ENCODE measurements at regions not wholly inside any gene's neighbourhood (a gene's known extent, or its start where the extent isn't known, plus 50 kb on each side); places are given as distances from the start of the nearest gene placed in this dataset.

DNA sequence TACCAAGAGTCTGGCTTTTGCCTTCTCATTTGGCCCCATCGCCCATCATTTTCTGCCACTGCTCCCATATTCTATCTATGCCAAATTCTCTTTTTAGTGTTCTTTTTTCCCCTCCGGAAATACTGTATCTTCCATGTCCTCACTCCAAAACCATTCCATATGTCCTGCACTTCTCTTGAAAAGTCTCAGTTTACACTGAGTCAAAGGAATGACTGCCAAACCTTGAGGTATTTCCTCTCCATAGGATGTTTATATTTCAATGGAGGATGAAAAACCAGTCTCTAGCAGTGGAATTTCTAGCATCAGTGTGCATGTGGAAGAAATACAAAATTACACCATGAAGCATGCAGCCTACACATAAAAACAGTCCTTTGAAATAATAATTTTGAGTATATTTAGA is 121.4 kb upstream of the PHYHIPL start:
- Histone ChIP-seq H3K27me3 (ENCODE audit: control insufficient read depth in 2 of 2, insufficient read depth in 2 of 2, low read length in 2 of 2) (no peaks in the 10 kb centered on the region), H3K27ac (ENCODE audit: insufficient read depth, low read depth, low read length) (no peak overlapping the region), H3K9me1 (replicated peaks; ENCODE audit: control insufficient read depth, extremely low read depth, insufficient read depth, low read length) (no peaks in the 10 kb centered on the region), H2AFZ (ENCODE audit: low read depth, low read length) (no peak overlapping the region), H3K4me3 (replicated peaks in 1 of 3; ENCODE audit: insufficient read depth in 1 of 3, low read depth in 1 of 3, low read length in 3 of 3) (no peak overlapping the region), H3K36me3 (ENCODE audit: control insufficient read depth in 2 of 2, extremely low read depth in 1 of 2, insufficient read depth in 2 of 2, low read length in 2 of 2) (no peaks in the 10 kb centered on the region), H4K20me1 (replicated peaks; ENCODE audit: control insufficient read depth, extremely low read depth, insufficient read depth, low read length) (no peaks in the 10 kb centered on the region), H3K9ac (replicated peaks; ENCODE audit: extremely low read depth, insufficient read depth, low read length) (no peak overlapping the region), H3K79me2 (ENCODE audit: control insufficient read depth, insufficient read depth, low read length) (no peaks in the 10 kb centered on the region), H3K9me3 (replicated peaks; ENCODE audit: control insufficient read depth, insufficient read depth, low read length) (no peaks in the 10 kb centered on the region), H3K4me2 (ENCODE audit: insufficient read depth, low read length) (no peak overlapping the region), H3K4me1 (ENCODE audit: control insufficient read depth, extremely low read depth, insufficient read depth, low read length) (no peaks in the 10 kb centered on the region)
- FAIRE-seq (no peak), DNase-seq (ENCODE audit: low read depth, low spot score) (no peak)
- TF ChIP-seq MYC (IDR thresholded peaks at IDR 0.05; ENCODE audit: low read depth, low read length) = no peak
- no peak for TF ChIP-seq FOS (IDR thresholded peaks at IDR 0.05; ENCODE audit: borderline replicate concordance, insufficient read depth, low read length)
- no peak for TF ChIP-seq EZH2 (IDR thresholded peaks at IDR 0.05; ENCODE audit: borderline replicate concordance, low read depth, low read length, severe bottlenecking)
- TF ChIP-seq POLR2A (IDR thresholded peaks at IDR 0.05; ENCODE audit: low read depth, low read length) = no peak
- TF ChIP-seq POLR2AphosphoS5 (IDR thresholded peaks at IDR 0.05; ENCODE audit: insufficient read depth, low read depth, low read length) = no peak
- no peak for TF ChIP-seq JUN (IDR thresholded peaks at IDR 0.05; ENCODE audit: borderline replicate concordance, insufficient read depth, insufficient read length, low read depth)
- TF ChIP-seq MAX (IDR thresholded peaks at IDR 0.05; ENCODE audit: insufficient read depth, insufficient read length) = no peak
- TF ChIP-seq CTCF (IDR thresholded peaks at IDR 0.05; ENCODE audit: extremely low read depth in 1 of 2, insufficient read depth in 1 of 2, low read depth in 1 of 2, low read length in 2 of 2) = no peak
- no peak for TF ChIP-seq GATA2 (IDR thresholded peaks at IDR 0.05; ENCODE audit: insufficient read depth, insufficient read length, low read depth, low read length)
- CTCF ChIA-PET = no interaction called here
- no TSS peak for BruUV-seq (replicated peaks)
- dilution Hi-C loops (cut with MboI; ENCODE audit: extremely low pct_ligation_motif_present, low sequenced_read_pairs) (no loop called here), intact Hi-C loops (cut with micrococcal nuclease) (no loop called here)
- POLR2A ChIA-PET = no interaction called here

Data from endothelial cell of umbilical vein (primary cell).